Activated CD4-positive, alpha-beta memory T cell treated with anti-CD3 and anti-CD28 coated beads, Interleukin-2, amount 10 ng/mL, durations not matched to agents 7 days and 5 days (primary cell): ENCODE measurements at regions not wholly inside any gene's neighbourhood (a gene's known extent, or its start where the extent isn't known, plus 50 kb on each side); places are given as distances from the start of the nearest gene placed in this dataset.

ENCODE experiments used
- CTCF ChIA-PET: fragments of 350-600 bp; sonication (Branson Sonifier 250); formaldehyde crosslinking; loops from one replicate; lab custom pipeline; 2021; ENCODE audit warnings: antibody characterized with exemption, inconsistent platforms; lab: Charles Lee
- POLR2A ChIA-PET: fragments of 350-600 bp; sonication (Branson Sonifier 250); formaldehyde crosslinking; loops from one replicate; lab custom pipeline; 2021; ENCODE audit warnings: antibody characterized with exemption; lab: Charles Lee
- DNase-seq: peaks from one replicate; pipeline ENCODE4 v3.0.0-alpha.2; 2020
- H3K27ac Mint-ChIP-seq: one replicate; pipeline ENCODE4 v1.8.0; 2021; ENCODE audit warnings: mild to moderate bottlenecking, mixed read lengths
- H3K27me3 Mint-ChIP-seq: one replicate; pipeline ENCODE4 v1.8.0; 2021; ENCODE audit warnings: mixed read lengths
- H3K36me3 Mint-ChIP-seq: one replicate; pipeline ENCODE4 v1.8.0; 2021; ENCODE audit warnings: low read depth, mixed read lengths
- H3K4me1 Mint-ChIP-seq: one replicate; pipeline ENCODE4 v1.8.0; 2021; ENCODE audit warnings: mixed read lengths
- H3K4me3 Mint-ChIP-seq: one replicate; pipeline ENCODE4 v1.8.0; 2021; ENCODE audit warnings: mild to moderate bottlenecking, mixed read lengths
- H3K9me3 Mint-ChIP-seq: one replicate; pipeline ENCODE4 v1.8.0; 2021; ENCODE audit warnings: mixed read lengths

GRCh38 chrX:58051346-58051745 lies 141.1 kb upstream of the ZXDA start:
- POLR2A ChIA-PET = no interaction called here
- Mint-ChIP-seq H3K4me3 (no peak overlapping the region), H3K36me3 (no peaks in the 10 kb centered on the region), H3K4me1 (no peaks in the 10 kb centered on the region), H3K27me3 (no peaks in the 10 kb centered on the region), H3K9me3 (no peaks in the 10 kb centered on the region), H3K27ac (no peak overlapping the region)
- no peak for DNase-seq
- CTCF ChIA-PET = no interaction called here

- H3K36me3 Mint-ChIP-seq = no peaks in the 10 kb centered on the region
- CTCF ChIA-PET = no interaction called here
- H3K9me3 Mint-ChIP-seq = peaks cover 2% of the 10 kb centered on the region
- DNase-seq = no peak
- no peak overlapping the region for H3K4me3 Mint-ChIP-seq
- H3K4me1 Mint-ChIP-seq = no peaks in the 10 kb centered on the region
- POLR2A ChIA-PET = no interaction called here
- no peak overlapping the region for H3K27ac Mint-ChIP-seq
- no peaks in the 10 kb centered on the region for H3K27me3 Mint-ChIP-seq
These were observed 133.9 kb upstream of the ZXDA start for GRCh38 chrX:58044130-58044529.

GRCh38 chrX:58025979-58026378 lies 115.7 kb upstream of the ZXDA start:
- POLR2A ChIA-PET = no interaction called here
- Mint-ChIP-seq H3K9me3 (no peaks in the 10 kb centered on the region), H3K4me1 (no peaks in the 10 kb centered on the region), H3K27me3 (no peaks in the 10 kb centered on the region), H3K27ac (no peak overlapping the region), H3K36me3 (no peaks in the 10 kb centered on the region), H3K4me3 (no peak overlapping the region)
- DNase-seq = peak; percentile 17
- CTCF ChIA-PET = interaction anchor here (1.0 to 1.9 kb wide), 3 partner anchors 8 to 206 kb away, joined by 3 to 6 read pairs (median 5); no protein-coding TSS in a partner anchor

GRCh38 chrX:57985951-57986350 lies 75.7 kb upstream of the ZXDA start:
- H3K27ac Mint-ChIP-seq = no peak overlapping the region
- POLR2A ChIA-PET = no interaction called here
- peaks cover 3% of the 10 kb centered on the region for H3K9me3 Mint-ChIP-seq
- no peaks in the 10 kb centered on the region for H3K27me3 Mint-ChIP-seq
- no peak overlapping the region for H3K4me3 Mint-ChIP-seq
- CTCF ChIA-PET = no interaction called here
- H3K4me1 Mint-ChIP-seq = no peaks in the 10 kb centered on the region
- no peaks in the 10 kb centered on the region for H3K36me3 Mint-ChIP-seq
- no peak for DNase-seq

GRCh38 chrX:57984620-57985019 lies 74.4 kb upstream of the ZXDA start:
- Mint-ChIP-seq H3K4me1 (no peaks in the 10 kb centered on the region), H3K4me3 (no peak overlapping the region), H3K36me3 (no peaks in the 10 kb centered on the region), H3K27me3 (no peaks in the 10 kb centered on the region), H3K9me3 (peaks cover 3% of the 10 kb centered on the region), H3K27ac (no peak overlapping the region)
- ChIA-PET POLR2A (no interaction called here), CTCF (no interaction called here)
- no peak for DNase-seq

GRCh38 chrX:57977992-57978391 lies 67.7 kb upstream of the ZXDA start:
- H3K27me3 Mint-ChIP-seq = no peaks in the 10 kb centered on the region
- H3K27ac Mint-ChIP-seq = no peak overlapping the region
- H3K4me3 Mint-ChIP-seq = no peak overlapping the region
- no peaks in the 10 kb centered on the region for H3K36me3 Mint-ChIP-seq
- no peaks in the 10 kb centered on the region for H3K9me3 Mint-ChIP-seq
- no peaks in the 10 kb centered on the region for H3K4me1 Mint-ChIP-seq
- DNase-seq = no peak
- POLR2A ChIA-PET = no interaction called here
- CTCF ChIA-PET = no interaction called here

- DNase-seq = no peak
- POLR2A ChIA-PET = no interaction called here
- H3K9me3 Mint-ChIP-seq = peaks cover 7% of the 10 kb centered on the region
- no peak overlapping the region for H3K27ac Mint-ChIP-seq
- no peak overlapping the region for H3K4me3 Mint-ChIP-seq
- no peaks in the 10 kb centered on the region for H3K36me3 Mint-ChIP-seq
- no peaks in the 10 kb centered on the region for H3K4me1 Mint-ChIP-seq
- CTCF ChIA-PET = no interaction called here
- no peaks in the 10 kb centered on the region for H3K27me3 Mint-ChIP-seq
These were observed 54.7 kb upstream of the ZXDA start for GRCh38 chrX:57964975-57965374.
